Activated CD8-positive, alpha-beta memory T cell treated with anti-CD3 and anti-CD28 coated beads for 24 hours (primary cell): ENCODE measurements at regions not wholly inside any gene's neighbourhood (a gene's known extent, or its start where the extent isn't known, plus 50 kb on each side); places are given as distances from the start of the nearest gene placed in this dataset.
"Not testable (repeated sequence)": the region's sequence is repeated elsewhere in the genome, so short reads cannot be mapped to it uniquely, and the experiment has no call there.

Source experiments
- DNase-seq: peaks from one replicate; pipeline ENCODE4 v3.0.0-alpha.2; 2020

DNA sequence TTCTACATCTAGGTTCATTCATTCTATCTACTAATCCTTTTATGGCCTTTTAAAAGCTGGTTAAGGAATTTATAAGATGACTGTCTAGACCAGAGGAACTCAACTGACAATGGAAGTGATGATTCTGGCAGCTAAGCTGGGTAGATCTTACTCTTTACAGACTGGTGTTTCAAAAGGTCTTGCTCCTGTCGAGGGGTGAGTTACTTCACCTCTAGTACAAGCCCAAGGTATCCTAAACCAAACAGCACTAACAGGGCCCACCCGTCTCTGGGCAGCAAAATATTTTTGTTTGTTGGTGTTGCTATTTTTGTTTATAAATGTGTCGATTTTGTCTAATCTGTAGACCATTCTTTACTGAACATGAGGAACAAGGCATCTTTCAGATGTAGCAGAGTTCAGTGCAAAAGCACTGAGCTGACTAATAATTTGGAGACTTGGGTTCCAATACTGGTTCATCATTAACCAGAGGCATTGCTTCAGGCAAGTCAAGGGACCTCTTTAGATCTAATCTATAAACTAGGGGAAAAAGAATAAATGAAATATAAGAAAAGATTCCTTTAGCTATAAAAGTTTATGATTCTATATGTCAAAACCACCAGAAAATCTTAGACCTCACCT is 90.3 kb upstream of the FRG1 start:
- DNase-seq = no peak

DNA sequence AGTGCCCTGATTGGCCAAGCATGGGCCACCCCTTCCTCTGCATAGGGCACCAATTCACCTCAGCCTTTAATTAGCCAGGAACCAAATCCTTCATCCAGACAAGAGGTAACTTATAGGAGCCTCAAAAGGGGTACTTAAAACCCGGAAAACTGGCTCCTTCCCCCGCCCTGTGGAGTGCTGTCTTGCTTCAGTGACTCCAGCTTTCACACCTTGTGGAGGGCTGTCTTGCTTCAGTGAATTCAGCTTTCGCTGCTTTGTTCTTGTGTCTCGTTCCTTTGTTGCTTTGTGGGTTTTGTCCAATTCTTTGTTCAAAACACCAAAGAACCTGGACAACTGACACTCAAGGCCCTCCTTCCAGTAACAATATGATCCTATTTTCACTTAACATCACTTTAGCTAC is 82.2 kb upstream of the FRG1 start:
- no peak for DNase-seq

DNA sequence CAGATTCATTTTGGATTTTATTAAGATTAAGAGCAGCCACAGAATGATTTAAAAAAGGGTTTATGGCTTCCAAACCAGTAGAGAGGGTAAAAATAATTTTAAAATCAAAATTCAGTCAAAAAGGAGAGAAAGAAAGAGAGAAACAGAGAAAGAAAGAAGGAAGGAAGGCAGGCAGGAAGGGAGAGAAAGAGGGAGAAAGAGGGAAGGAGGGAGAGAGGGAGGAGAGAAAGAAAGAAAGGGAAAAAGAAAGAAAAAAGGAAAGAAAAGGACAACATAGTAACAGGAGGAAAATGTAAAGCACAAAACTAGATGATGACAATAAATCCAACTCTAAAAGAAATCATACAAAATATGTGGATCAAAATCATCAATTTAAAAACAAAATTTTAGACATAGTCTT is 79.6 kb upstream of the FRG1 start:
- no peak for DNase-seq

DNA sequence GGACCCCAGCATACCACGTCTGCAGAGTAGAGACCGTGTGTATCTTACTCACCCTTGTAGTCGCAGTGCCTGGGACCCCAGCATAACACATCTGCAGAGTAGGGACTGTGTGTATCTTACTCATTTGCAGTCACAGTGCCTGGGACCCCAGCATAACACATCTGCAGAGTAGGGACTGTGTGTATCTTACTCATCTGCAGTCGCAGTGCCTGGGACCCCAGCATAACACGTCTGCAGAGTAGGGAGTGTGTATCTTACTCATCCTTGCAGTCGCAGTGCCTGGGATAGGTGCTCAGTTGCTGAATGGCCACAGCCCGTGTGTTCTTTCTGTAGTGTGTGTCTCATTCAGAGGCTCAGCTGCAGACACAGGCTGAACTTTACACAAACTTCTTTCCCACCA is 71.4 kb upstream of the FRG1 start:
- no peak for DNase-seq

DNA sequence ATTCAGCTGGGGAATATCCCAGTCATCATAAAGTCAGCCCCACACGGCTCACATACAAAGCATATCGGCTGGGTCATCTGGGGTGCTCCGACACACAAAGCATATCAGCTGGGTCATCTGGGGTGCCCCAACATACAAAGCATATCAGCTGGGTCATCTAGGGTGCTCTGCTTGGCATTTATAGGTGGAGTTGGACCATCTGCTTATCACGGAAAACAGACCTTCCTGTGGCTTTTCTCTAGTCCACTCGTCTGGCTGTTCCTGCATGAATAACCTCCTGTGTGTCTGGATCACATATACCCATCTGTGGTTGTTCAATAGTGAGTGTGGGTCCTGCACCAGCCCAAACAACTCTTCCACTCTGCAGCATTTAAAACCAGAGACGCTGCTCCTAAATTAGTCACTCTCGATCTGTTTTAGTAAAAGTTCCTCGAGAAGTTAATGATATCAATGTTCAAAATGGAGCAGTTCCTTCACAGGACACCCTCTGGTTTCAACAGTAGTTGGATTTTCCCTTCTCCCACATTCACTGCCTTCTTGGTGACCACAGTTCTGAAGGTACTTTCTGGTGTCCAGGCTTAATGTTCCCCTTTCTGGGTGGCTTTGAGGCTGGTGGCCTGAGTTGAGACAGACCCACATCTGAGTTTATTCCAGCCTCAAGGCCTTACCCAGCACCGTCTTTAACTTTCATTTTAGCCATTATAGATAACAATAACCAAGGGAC is 70.0 kb upstream of the FRG1 start:
- DNase-seq = no peak

DNA sequence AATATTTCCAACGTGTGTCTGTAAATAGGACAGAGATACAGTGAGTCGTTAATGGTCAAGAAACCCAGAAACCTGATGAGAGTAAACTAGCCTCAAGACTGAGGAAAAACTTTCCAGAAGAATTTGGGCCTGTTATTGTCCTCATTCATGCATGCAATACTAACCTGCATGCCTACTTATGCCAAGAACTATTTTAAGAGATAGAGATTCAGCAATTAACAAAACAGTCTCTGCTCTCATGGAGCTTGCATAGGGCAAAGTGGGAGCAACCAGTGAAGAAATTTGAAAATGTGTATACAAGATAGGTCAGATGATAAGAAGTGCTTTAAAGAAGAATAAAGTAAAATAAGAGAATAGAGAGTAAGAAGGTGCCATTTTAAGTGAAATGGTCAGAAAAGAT is 66.1 kb upstream of the FRG1 start:
- DNase-seq = no peak

DNA sequence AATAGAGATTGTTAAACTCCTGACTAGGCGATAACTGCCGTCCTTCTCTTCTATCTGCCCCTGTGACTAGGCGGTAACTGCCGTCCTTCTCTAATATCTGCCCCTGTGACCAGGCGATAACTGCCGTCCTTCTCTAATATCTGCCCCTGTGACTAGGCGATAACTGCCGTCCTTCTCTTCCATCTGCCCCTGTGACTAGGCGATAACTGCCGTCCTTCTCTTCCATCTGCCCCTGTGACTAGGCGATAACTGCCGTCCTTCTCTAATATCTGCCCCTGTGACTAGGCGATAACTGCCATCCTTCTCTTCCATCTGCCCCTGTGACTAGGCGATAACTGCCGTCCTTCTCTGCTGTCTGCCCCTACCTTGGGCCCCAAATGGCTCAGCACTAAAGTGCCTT is 59.5 kb upstream of the FRG1 start:
- peak; percentile 72 for DNase-seq

DNA sequence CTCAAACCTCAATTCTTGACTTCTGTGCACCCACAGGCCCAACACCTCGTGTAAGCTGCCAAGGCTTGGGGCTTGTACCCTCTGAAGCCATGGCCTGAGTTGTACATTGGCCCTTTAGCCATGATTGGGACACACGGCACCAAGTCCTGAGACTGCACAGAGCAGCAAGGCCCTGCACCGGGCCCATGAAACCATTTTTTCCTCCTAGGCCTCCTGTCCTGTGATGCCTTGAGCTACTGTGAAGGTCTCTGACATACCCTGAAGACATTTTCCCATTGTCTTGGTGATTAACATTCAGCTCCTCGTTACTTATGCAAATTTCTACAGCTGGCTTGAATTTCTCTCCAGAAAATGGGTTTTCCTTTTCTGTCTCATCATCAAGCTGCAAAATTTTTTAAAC is 52.3 kb upstream of the FRG1 start:
- not testable (repeated sequence) for DNase-seq
